Neural progenitor cell (in vitro differentiated cells): ENCODE measurements at regions not wholly inside any gene's neighbourhood (a gene's known extent, or its start where the extent isn't known, plus 50 kb on each side); places are given as distances from the start of the nearest gene placed in this dataset.

Source experiments
- DNase-seq: peaks from one replicate; pipeline ENCODE4 v3.0.0-alpha.2; 2016; ENCODE audit warnings: low spot score
- H2AFZ ChIP-seq: fragments of 200-600 bp; sonication (generic); replicated peaks from 2 replicates; pipeline ENCODE4 v1.6.1; 2016; ENCODE audit warnings: antibody characterized with exemption
- H3F3A ChIP-seq: fragments of 200-600 bp; sonication (generic); 2 replicates; pipeline ENCODE4 v1.6.1; 2016; ENCODE audit warnings: antibody characterized with exemption, low read depth
- H3K27ac ChIP-seq: fragments of 200-600 bp; sonication (generic); 2 replicates; pipeline ENCODE4 v1.5.1; 2016; ENCODE audit warnings: mild to moderate bottlenecking
- H3K27me3 ChIP-seq: fragments of 200-600 bp; sonication (generic); 2 replicates; pipeline ENCODE4 v1.6.1; 2016; ENCODE audit warnings: mild to moderate bottlenecking, moderate library complexity
- H3K36me3 ChIP-seq: fragments of 200-600 bp; sonication (generic); 2 replicates; pipeline ENCODE4 v1.5.1; 2016
- H3K4me1 ChIP-seq: fragments of 200-600 bp; sonication (generic); 2 replicates; pipeline ENCODE4 v1.6.1; 2016; ENCODE audit warnings: mixed run types
- H3K4me2 ChIP-seq: fragments of 200-600 bp; sonication (generic); 2 replicates; pipeline ENCODE4 v1.6.1; 2016
- H3K4me3 ChIP-seq: fragments of 200-600 bp; sonication (generic); 2 replicates; pipeline ENCODE4 v1.5.1; 2016
- H3K79me2 ChIP-seq: fragments of 200-600 bp; sonication (generic); 2 replicates; pipeline ENCODE4 v1.6.1; 2016; ENCODE audit warnings: low read depth
- H3K9ac ChIP-seq: fragments of 200-600 bp; sonication (generic); 2 replicates; pipeline ENCODE4 v1.6.1; 2016
- H3K9me3 ChIP-seq: fragments of 200-600 bp; sonication (generic); 2 replicates; pipeline ENCODE4 v1.5.1; 2016; ENCODE audit warnings: low read depth
- H4K20me1 ChIP-seq: fragments of 200-600 bp; sonication (generic); 2 replicates; pipeline ENCODE4 v1.6.1; 2016; ENCODE audit warnings: low read depth
- H3K27ac Mint-ChIP-seq: 3 replicates; pipeline ENCODE4 v1.8.0; 2021; ENCODE audit warnings: mixed read lengths
- H3K27me3 Mint-ChIP-seq: 2 replicates; pipeline ENCODE4 v1.8.0; 2022; ENCODE audit warnings: low read depth, mild to moderate bottlenecking, inconsistent platforms, moderate library complexity, mixed read lengths; ENCODE audit not compliant: insufficient read depth
- H3K36me3 Mint-ChIP-seq: 3 replicates; pipeline ENCODE4 v1.8.0; 2021; ENCODE audit warnings: mixed read lengths
- H3K4me1 Mint-ChIP-seq: 3 replicates; pipeline ENCODE4 v1.8.0; 2021; ENCODE audit warnings: mixed read lengths
- H3K4me3 Mint-ChIP-seq: 3 replicates; pipeline ENCODE4 v1.8.0; 2021; ENCODE audit warnings: mild to moderate bottlenecking, moderate library complexity, mixed read lengths
- H3K9me3 Mint-ChIP-seq: 3 replicates; pipeline ENCODE4 v1.8.0; 2020; ENCODE audit warnings: mixed read lengths
- EZH2 ChIP-seq: fragments of 200-600 bp; sonication (generic); IDR thresholded peaks from 2 replicates; pipeline ENCODE4 v1.6.1; 2017; ENCODE audit warnings: antibody characterized with exemption, mild to moderate bottlenecking, moderate library complexity
- EZH2phosphoT487 ChIP-seq: fragments of 200-600 bp; sonication (generic); IDR thresholded peaks from 2 replicates; pipeline ENCODE4 v1.6.1; 2017; ENCODE audit warnings: antibody characterized with exemption
- TF ChIP-seq, protein P1 (sequence below): fragments of 200-600 bp; sonication (generic); IDR thresholded peaks from 2 replicates; pipeline ENCODE4 v1.5.1; 2017; ENCODE audit warnings: antibody characterized with exemption, mild to moderate bottlenecking

DNA sequence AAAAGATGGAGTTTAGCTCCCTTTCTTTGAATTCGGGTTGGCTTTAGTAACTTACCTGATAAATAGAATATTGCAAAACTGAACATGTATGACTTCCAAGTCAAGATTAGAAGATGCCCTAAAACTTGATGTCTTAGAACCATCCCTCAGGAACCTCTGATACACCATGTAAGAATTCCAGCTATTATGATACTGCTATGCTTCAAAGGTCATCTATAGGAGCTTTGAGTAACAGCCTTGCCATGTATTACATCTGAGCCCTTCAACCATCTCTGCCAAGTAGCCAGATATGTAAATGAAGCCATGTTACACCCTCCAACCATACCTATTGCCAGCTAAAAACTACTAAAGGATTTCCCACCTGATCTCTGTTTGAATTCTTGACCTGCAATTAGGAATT, 854.2 kb downstream of the SI start:
- no peak for DNase-seq
- Mint-ChIP-seq H3K4me1 (no peaks in the 10 kb centered on the region), H3K27ac (no peak overlapping the region), H3K9me3 (peaks cover 2% of the 10 kb centered on the region), H3K36me3 (no peaks in the 10 kb centered on the region), H3K4me3 (no peak overlapping the region), H3K27me3 (peaks cover 2% of the 10 kb centered on the region)
- Histone ChIP-seq H3K79me2 (no peaks in the 10 kb centered on the region), H2AFZ (no peak overlapping the region), H3K9ac (no peak overlapping the region), H4K20me1 (no peaks in the 10 kb centered on the region), H3K27me3 (no peaks in the 10 kb centered on the region), H3K27ac (no peak overlapping the region), H3F3A (no peaks in the 10 kb centered on the region), H3K4me3 (no peak overlapping the region), H3K4me1 (peaks cover 7% of the 10 kb centered on the region), H3K36me3 (no peaks in the 10 kb centered on the region), H3K9me3 (no peaks in the 10 kb centered on the region), H3K4me2 (no peak overlapping the region)
- TF ChIP-seq, protein P1, sequence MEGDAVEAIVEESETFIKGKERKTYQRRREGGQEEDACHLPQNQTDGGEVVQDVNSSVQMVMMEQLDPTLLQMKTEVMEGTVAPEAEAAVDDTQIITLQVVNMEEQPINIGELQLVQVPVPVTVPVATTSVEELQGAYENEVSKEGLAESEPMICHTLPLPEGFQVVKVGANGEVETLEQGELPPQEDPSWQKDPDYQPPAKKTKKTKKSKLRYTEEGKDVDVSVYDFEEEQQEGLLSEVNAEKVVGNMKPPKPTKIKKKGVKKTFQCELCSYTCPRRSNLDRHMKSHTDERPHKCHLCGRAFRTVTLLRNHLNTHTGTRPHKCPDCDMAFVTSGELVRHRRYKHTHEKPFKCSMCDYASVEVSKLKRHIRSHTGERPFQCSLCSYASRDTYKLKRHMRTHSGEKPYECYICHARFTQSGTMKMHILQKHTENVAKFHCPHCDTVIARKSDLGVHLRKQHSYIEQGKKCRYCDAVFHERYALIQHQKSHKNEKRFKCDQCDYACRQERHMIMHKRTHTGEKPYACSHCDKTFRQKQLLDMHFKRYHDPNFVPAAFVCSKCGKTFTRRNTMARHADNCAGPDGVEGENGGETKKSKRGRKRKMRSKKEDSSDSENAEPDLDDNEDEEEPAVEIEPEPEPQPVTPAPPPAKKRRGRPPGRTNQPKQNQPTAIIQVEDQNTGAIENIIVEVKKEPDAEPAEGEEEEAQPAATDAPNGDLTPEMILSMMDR, result no peak
- no peak for TF ChIP-seq EZH2
- TF ChIP-seq EZH2phosphoT487, result no peak

DNA sequence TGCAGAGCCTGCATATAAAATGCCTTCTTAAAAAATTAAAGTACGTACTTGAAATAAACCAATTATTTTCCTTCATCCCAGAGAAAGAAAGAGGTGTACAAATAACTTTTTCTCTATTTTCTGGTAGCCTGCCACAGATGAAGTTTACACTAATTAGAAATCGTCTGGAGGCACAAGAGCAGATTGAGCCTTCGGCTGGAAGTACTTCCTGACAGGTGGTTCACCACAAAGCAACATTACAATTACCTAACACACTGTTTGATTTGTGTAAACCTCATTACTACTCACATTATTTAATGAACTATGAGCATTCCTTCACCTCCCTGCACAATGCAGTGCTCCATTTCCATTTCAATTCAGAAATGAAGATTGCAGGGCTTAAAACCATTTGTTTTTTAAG, 856.1 kb downstream of the SI start:
- Mint-ChIP-seq H3K27me3 (peaks cover 2% of the 10 kb centered on the region), H3K36me3 (no peaks in the 10 kb centered on the region), H3K9me3 (peaks cover 10% of the 10 kb centered on the region), H3K27ac (no peak overlapping the region), H3K4me3 (no peak overlapping the region), H3K4me1 (no peaks in the 10 kb centered on the region)
- Histone ChIP-seq H3K4me1 (peaks cover 7% of the 10 kb centered on the region), H3K79me2 (no peaks in the 10 kb centered on the region), H3K9ac (no peak overlapping the region), H3K4me2 (no peak overlapping the region), H3K27ac (no peak overlapping the region), H3F3A (no peaks in the 10 kb centered on the region), H3K36me3 (no peaks in the 10 kb centered on the region), H3K4me3 (no peak overlapping the region), H3K9me3 (no peaks in the 10 kb centered on the region), H4K20me1 (no peaks in the 10 kb centered on the region), H3K27me3 (no peaks in the 10 kb centered on the region), H2AFZ (no peak overlapping the region)
- TF ChIP-seq EZH2, result no peak
- TF ChIP-seq, protein P1, result no peak
- no peak for TF ChIP-seq EZH2phosphoT487
- no peak for DNase-seq

DNA sequence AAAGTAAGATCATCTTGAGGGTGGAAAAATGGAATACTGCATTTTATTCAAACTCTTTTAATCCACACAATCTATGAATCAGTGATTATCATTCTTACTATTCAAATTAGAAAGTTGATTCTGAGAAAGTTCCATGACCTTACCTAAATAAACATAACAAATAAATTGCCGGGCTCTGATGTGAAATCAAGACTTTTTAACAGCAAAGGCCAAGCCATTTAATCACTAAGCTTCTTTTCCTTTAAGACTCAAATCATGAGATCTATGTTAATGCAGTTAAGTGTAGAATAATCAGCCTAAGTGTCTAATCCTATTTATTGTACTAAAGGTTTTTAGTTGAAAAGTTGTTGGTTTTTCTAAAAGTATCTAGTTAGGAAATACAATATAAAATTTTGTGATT, 857.0 kb downstream of the SI start:
- DNase-seq, result no peak
- no peaks in the 10 kb centered on the region for H3K4me1 Mint-ChIP-seq
- H3K4me3 Mint-ChIP-seq, result no peak overlapping the region
- H3K27me3 Mint-ChIP-seq, result peaks cover 2% of the 10 kb centered on the region
- Histone ChIP-seq H3K4me2 (no peak overlapping the region), H3K36me3 (no peaks in the 10 kb centered on the region), H3K27me3 (no peaks in the 10 kb centered on the region), H3K79me2 (no peaks in the 10 kb centered on the region), H3K4me3 (no peak overlapping the region), H3F3A (no peaks in the 10 kb centered on the region), H2AFZ (no peak overlapping the region), H3K9ac (no peak overlapping the region), H3K9me3 (no peaks in the 10 kb centered on the region), H4K20me1 (no peaks in the 10 kb centered on the region), H3K27ac (no peak overlapping the region), H3K4me1 (peaks cover 7% of the 10 kb centered on the region)
- H3K36me3 Mint-ChIP-seq, result no peaks in the 10 kb centered on the region
- H3K9me3 Mint-ChIP-seq, result peaks cover 10% of the 10 kb centered on the region
- H3K27ac Mint-ChIP-seq, result no peak overlapping the region
- TF ChIP-seq EZH2, result no peak
- TF ChIP-seq, protein P1, result no peak

DNA sequence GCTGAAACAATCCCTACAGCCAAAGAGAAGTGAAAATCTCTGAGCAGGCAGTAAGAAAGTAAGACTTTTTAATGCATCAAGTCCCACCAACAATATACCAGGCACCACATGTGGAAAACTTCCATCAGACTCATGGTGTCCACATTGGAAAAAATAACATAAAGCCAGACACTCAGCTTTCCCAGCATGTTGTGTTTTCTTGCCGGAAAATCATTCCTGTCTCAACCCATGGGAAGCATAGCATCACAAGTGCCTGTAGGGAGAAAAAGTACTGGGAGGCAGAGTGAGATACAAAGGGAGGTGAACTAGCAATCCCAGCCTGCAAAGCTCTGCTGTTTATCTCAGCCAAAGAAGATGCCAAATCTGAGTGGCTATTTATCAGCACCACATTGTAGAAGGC, 868.9 kb downstream of the SI start:
- Histone ChIP-seq H3F3A (no peaks in the 10 kb centered on the region), H2AFZ (peak overlapping the region; percentile 90), H3K4me3 (no peak overlapping the region), H3K36me3 (no peaks in the 10 kb centered on the region), H3K4me1 (no peaks in the 10 kb centered on the region), H3K9me3 (no peaks in the 10 kb centered on the region), H3K27ac (no peak overlapping the region), H3K79me2 (no peaks in the 10 kb centered on the region), H3K9ac (no peak overlapping the region), H3K4me2 (no peak overlapping the region), H4K20me1 (no peaks in the 10 kb centered on the region), H3K27me3 (no peaks in the 10 kb centered on the region)
- Mint-ChIP-seq H3K27me3 (peaks cover 2% of the 10 kb centered on the region), H3K4me1 (peaks cover 14% of the 10 kb centered on the region), H3K36me3 (no peaks in the 10 kb centered on the region), H3K4me3 (no peak overlapping the region), H3K27ac (no peak overlapping the region), H3K9me3 (peaks cover 3% of the 10 kb centered on the region)
- DNase-seq, result no peak
- no peak for TF ChIP-seq EZH2
- TF ChIP-seq, protein P1, result no peak
- no peak for TF ChIP-seq EZH2phosphoT487
